HCT116 (cell line): ENCODE measurements at regions not wholly inside any gene's neighbourhood (a gene's known extent, or its start where the extent isn't known, plus 50 kb on each side); places are given as distances from the start of the nearest gene placed in this dataset.

Experiments
- ATAC-seq: fragments of 200-7000 bp; cut with Tn5 transposase; 2 replicates; pipeline ENCODE4 v1.9.1; 2020; ENCODE audit warnings: mild to moderate bottlenecking, moderate library complexity
- BruUV-seq: library from RNA; stranded (reverse); fragments of 400-500 nt; replicated peaks from 2 replicates; lab custom pipeline; 2021; lab: Mats Ljungman, UMichigan
- CTCF ChIA-PET: fragments of 300-600 bp; sonication (Branson Sonifier 250); formaldehyde crosslinking; loops from one replicate; lab custom pipeline; 2021; ENCODE audit warnings: antibody characterized with exemption; lab: Charles Lee
- POLR2A ChIA-PET: fragments of 300-600, 350-600 bp; sonication (Branson Sonifier 250); formaldehyde crosslinking; loops from one replicate; lab custom pipeline; 2021; ENCODE audit warnings: antibody characterized with exemption; lab: Charles Lee
- RAD21 ChIA-PET, 2 experiments: fragments of 300-600 bp; sonication (Branson Sonifier 250); formaldehyde crosslinking; loops; one replicate each; lab custom pipeline; 2023; ENCODE audit warnings: low total read pairs in 2 of 2; ENCODE audit not compliant: uncharacterized antibody in 2 of 2, unreplicated experiment in 2 of 2, low non-redundant PET in 1 of 2; lab: Charles Lee
- DNase-seq: peaks from one replicate; pipeline ENCODE4 v3.0.0-alpha.2; 2010; ENCODE audit warnings: low read depth, low spot score
- H2AFZ ChIP-seq: fragments of 200-600 bp; shearing (Covaris generic), sonication (generic); 2 replicates; pipeline ENCODE4 v1.6.1; 2017; ENCODE audit warnings: low read depth, mixed run types, mixed read lengths, antibody characterized with exemption, low read length; ENCODE audit not compliant: poor library complexity, severe bottlenecking
- H3K27ac ChIP-seq: 2 replicates; pipeline ENCODE4 v1.5.1; 2012; ENCODE audit warnings: low read depth, low read length
- H3K27me3 ChIP-seq: fragments of 200-600 bp; sonication (generic); 2 replicates; pipeline ENCODE4 v1.6.1; 2016; ENCODE audit warnings: mixed run types, low read length, mixed read lengths; ENCODE audit not compliant: insufficient read depth
- H3K36me3 ChIP-seq, 2 experiments: fragments of 200-500 bp in 1 of 2; fragments of 200-600 bp in 1 of 2; sonication (Bioruptor generic) in 1 of 2; sonication (generic) in 1 of 2; 2 replicates each; pipeline versions ENCODE4 v1.5.1 to v1.6.1; 2014 to 2016; ENCODE audit warnings: low read length in 2 of 2, inconsistent platforms in 1 of 2, mixed read lengths in 1 of 2, mixed run types in 1 of 2; ENCODE audit not compliant: insufficient read depth in 2 of 2, control insufficient read depth in 1 of 2
- H3K4me1 ChIP-seq, 2 experiments: fragments of 200-600 bp in 1 of 2; sonication (generic) in 1 of 2; 2 replicates each; pipeline versions ENCODE4 v1.5.1 to v1.6.1; 2012 to 2017; ENCODE audit warnings: low read length in 2 of 2, inconsistent platforms in 1 of 2, mild to moderate bottlenecking in 1 of 2, mixed read lengths in 1 of 2, mixed run types in 1 of 2, moderate library complexity in 1 of 2; ENCODE audit not compliant: insufficient read depth in 2 of 2, control insufficient read depth in 1 of 2
- H3K4me2 ChIP-seq: fragments of 200-600 bp; sonication (generic); 2 replicates; pipeline ENCODE4 v1.6.1; 2017; ENCODE audit warnings: mixed run types, low read length, mixed read lengths
- H3K4me3 ChIP-seq, 2 experiments: fragments of 200-600 bp in 1 of 2; sonication (generic) in 1 of 2; replicated peaks in 1 of 2; 2 replicates each; pipeline ENCODE4 v1.5.1; 2011 to 2016; ENCODE audit warnings: low read length in 2 of 2, control low read depth in 1 of 2, low read depth in 1 of 2, mild to moderate bottlenecking in 1 of 2, mixed read lengths in 1 of 2, mixed run types in 1 of 2
- H3K79me2 ChIP-seq: fragments of 200-600 bp; sonication (generic); 2 replicates; pipeline ENCODE4 v1.6.1; 2017; ENCODE audit warnings: mild to moderate bottlenecking, mixed run types, low read length, moderate library complexity, mixed read lengths; ENCODE audit not compliant: insufficient read depth
- H3K9ac ChIP-seq: fragments of 200-600 bp; sonication (generic); 2 replicates; pipeline ENCODE4 v1.6.1; 2016; ENCODE audit warnings: low read length, mixed read lengths
- H3K9me2 ChIP-seq: fragments of 200-600 bp; sonication (generic), shearing (Covaris generic); 2 replicates; pipeline ENCODE4 v1.6.1; 2017; ENCODE audit warnings: mixed run types, mild to moderate bottlenecking, moderate library complexity; ENCODE audit not compliant: insufficient read depth
- H3K9me3 ChIP-seq, 2 experiments: fragments of 200-500 bp in 1 of 2; fragments of 200-600 bp in 1 of 2; sonication (Bioruptor generic) in 1 of 2; sonication (generic) in 1 of 2; 2 replicates each; pipeline ENCODE4 v1.6.1; 2014 to 2017; ENCODE audit warnings: low read length in 2 of 2, mixed read lengths in 2 of 2, inconsistent platforms in 1 of 2, low read depth in 1 of 2, mild to moderate bottlenecking in 1 of 2, mixed run types in 1 of 2, moderate library complexity in 1 of 2; ENCODE audit not compliant: control insufficient read depth in 1 of 2, insufficient read depth in 1 of 2
- H4K20me1 ChIP-seq: fragments of 200-600 bp; sonication (generic), shearing (Covaris generic); 2 replicates; pipeline ENCODE4 v1.6.1; 2017; ENCODE audit warnings: mixed run types, mild to moderate bottlenecking, moderate library complexity; ENCODE audit not compliant: insufficient read depth
- CEBPB ChIP-seq: IDR thresholded peaks from 2 replicates; pipeline ENCODE4 v1.6.1; 2012; ENCODE audit warnings: low read depth
- ELF1 ChIP-seq: IDR thresholded peaks from 2 replicates; pipeline ENCODE4 v1.6.1; 2012; ENCODE audit warnings: low read depth, borderline replicate concordance
- EZH2 ChIP-seq: fragments of 200-600 bp; sonication (generic); IDR thresholded peaks from 2 replicates; pipeline ENCODE4 v1.6.1; 2017; ENCODE audit warnings: antibody characterized with exemption, mixed run types
- FOSL1 ChIP-seq: IDR thresholded peaks from 2 replicates; pipeline ENCODE4 v1.6.1; 2012; ENCODE audit warnings: low read depth
- MAX ChIP-seq: IDR thresholded peaks from 2 replicates; pipeline ENCODE4 v1.6.1; 2012
- POLR2AphosphoS5 ChIP-seq: IDR thresholded peaks from 2 replicates; pipeline ENCODE4 v1.6.1; 2011; ENCODE audit warnings: mild to moderate bottlenecking, low read depth, low read length, moderate library complexity
- SIN3A ChIP-seq: IDR thresholded peaks from 2 replicates; pipeline ENCODE4 v1.6.1; 2012; ENCODE audit warnings: low read depth
- SP1 ChIP-seq: IDR thresholded peaks from 2 replicates; pipeline ENCODE4 v1.6.1; 2012; ENCODE audit warnings: low read depth
- ZBTB33 ChIP-seq: IDR thresholded peaks from 2 replicates; pipeline ENCODE4 v1.6.1; 2011; ENCODE audit warnings: mild to moderate bottlenecking, low read length, moderate library complexity; ENCODE audit not compliant: insufficient replicate concordance; ENCODE audit errors: extremely low read depth
- intact Hi-C: fragments of 100-400 bp; cut with micrococcal nuclease; formaldehyde crosslinking; loops from 2 replicates; pipeline ENCODE4 v1.10.0; 2022
- TF ChIP-seq, protein P1 (sequence below), 3 experiments: fragments of 200-600 bp in 1 of 3; sonication (generic) in 1 of 3; IDR thresholded peaks in 2 of 3; conservative IDR thresholded peaks in 1 of 3; 2 replicates each; pipeline ENCODE4 v1.5.1; 2012 to 2017; ENCODE audit warnings: low read depth in 2 of 3, low read length in 2 of 3, antibody characterized with exemption in 1 of 3, borderline replicate concordance in 1 of 3, control low read depth in 1 of 3, mild to moderate bottlenecking in 1 of 3, mixed read lengths in 1 of 3, mixed run types in 1 of 3, moderate library complexity in 1 of 3; ENCODE audit not compliant: insufficient read depth in 1 of 3
- TF ChIP-seq, protein P2 (sequence below): IDR thresholded peaks from 2 replicates; pipeline ENCODE4 v1.6.1; 2012

DNA sequence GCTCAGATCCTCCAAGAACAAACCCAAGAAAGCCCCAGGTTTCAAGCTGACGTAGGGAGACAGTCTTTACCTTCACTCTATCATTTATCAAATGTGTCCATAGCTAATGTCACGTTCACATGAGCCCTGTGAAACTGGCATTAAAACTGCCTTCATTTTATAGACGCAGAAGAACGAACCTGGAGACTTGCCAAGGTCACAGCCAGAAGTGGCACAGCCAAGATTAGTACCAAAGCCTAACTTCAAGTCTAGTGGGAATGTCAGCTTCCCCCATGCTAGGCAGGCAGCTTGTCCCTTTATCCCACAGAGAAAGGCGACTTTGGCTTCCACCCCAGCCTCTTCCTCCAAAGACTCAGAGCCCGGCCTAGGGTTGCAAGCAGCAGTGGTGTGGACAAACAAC, 517.2 kb downstream of the SHQ1 start:
- POLR2A ChIA-PET: no interaction called here

More for the DNA sequence above, 517.2 kb downstream of the SHQ1 start:
- Histone ChIP-seq H3K4me3 (no peak overlapping the region), H3K27ac (no peak overlapping the region), H4K20me1 (no peaks in the 10 kb centered on the region), H3K4me1 (no peaks in the 10 kb centered on the region), H3K4me2 (no peak overlapping the region), H3K36me3 (no peaks in the 10 kb centered on the region), H3K9me2 (no peaks in the 10 kb centered on the region), H3K27me3 (no peaks in the 10 kb centered on the region), H3K79me2 (no peaks in the 10 kb centered on the region), H3K9ac (no peak overlapping the region), H2AFZ (no peak overlapping the region), H3K9me3 (no peaks in the 10 kb centered on the region)
- BruUV-seq: no TSS peak
- CTCF ChIA-PET: no interaction called here
- DNase-seq (no peak), ATAC-seq (no peak)
- RAD21 ChIA-PET: no interaction called here
- no peak for TF ChIP-seq POLR2AphosphoS5
- no peak for TF ChIP-seq FOSL1
- TF ChIP-seq SP1: no peak
- TF ChIP-seq, protein P1, sequence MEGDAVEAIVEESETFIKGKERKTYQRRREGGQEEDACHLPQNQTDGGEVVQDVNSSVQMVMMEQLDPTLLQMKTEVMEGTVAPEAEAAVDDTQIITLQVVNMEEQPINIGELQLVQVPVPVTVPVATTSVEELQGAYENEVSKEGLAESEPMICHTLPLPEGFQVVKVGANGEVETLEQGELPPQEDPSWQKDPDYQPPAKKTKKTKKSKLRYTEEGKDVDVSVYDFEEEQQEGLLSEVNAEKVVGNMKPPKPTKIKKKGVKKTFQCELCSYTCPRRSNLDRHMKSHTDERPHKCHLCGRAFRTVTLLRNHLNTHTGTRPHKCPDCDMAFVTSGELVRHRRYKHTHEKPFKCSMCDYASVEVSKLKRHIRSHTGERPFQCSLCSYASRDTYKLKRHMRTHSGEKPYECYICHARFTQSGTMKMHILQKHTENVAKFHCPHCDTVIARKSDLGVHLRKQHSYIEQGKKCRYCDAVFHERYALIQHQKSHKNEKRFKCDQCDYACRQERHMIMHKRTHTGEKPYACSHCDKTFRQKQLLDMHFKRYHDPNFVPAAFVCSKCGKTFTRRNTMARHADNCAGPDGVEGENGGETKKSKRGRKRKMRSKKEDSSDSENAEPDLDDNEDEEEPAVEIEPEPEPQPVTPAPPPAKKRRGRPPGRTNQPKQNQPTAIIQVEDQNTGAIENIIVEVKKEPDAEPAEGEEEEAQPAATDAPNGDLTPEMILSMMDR (IDR thresholded peaks at IDR 0.05 in 2 of 3, conservative IDR thresholded peaks at IDR 0.05 in 1 of 3; ENCODE audit: borderline replicate concordance in 1 of 3, insufficient read depth in 1 of 3, low read depth in 2 of 3, low read length in 2 of 3): no peak
- no peak for TF ChIP-seq CEBPB
- TF ChIP-seq SIN3A: no peak
- no peak for TF ChIP-seq ZBTB33
- TF ChIP-seq, protein P2, sequence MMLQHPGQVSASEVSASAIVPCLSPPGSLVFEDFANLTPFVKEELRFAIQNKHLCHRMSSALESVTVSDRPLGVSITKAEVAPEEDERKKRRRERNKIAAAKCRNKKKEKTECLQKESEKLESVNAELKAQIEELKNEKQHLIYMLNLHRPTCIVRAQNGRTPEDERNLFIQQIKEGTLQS: no peak
- no peak for TF ChIP-seq EZH2
- no peak for TF ChIP-seq MAX
- no peak for TF ChIP-seq ELF1
- intact Hi-C loops: no loop called here
